ENCODE measurements at regions not wholly inside any gene's neighbourhood (a gene's known extent, or its start where the extent isn't known, plus 50 kb on each side); places are given as distances from the start of the nearest gene placed in this dataset.

GRCh38 chr5:126280343-126280742, 142.9 kb upstream of the GRAMD2B start:
- TF ChIP-seq CTCF (IDR thresholded peaks at IDR 0.05): no peak
- no peak for TF ChIP-seq EZH2 (IDR thresholded peaks at IDR 0.05)
